Testis (tissue), 2 donors: ENCODE measurements at regions not wholly inside any gene's neighbourhood (a gene's known extent, or its start where the extent isn't known, plus 50 kb on each side); places are given as distances from the start of the nearest gene placed in this dataset.

Experiments used
- POLR2A ChIP-seq: fragments of 450-650 bp; IDR thresholded peaks from one replicate; pipeline ENCODE4 v1.6.1; 2017; ENCODE audit warnings: antibody characterized with exemption, mild to moderate bottlenecking, moderate library complexity
- TF ChIP-seq, protein P1 (sequence below), 3 experiments: fragments of 450-650 bp in 2 of 3; fragments of 200-600 bp in 1 of 3; sonication (generic) in 1 of 3; IDR thresholded peaks; one replicate each; pipeline ENCODE4 v1.5.1; 2016 to 2019; ENCODE audit warnings: antibody characterized with exemption in 3 of 3, mild to moderate bottlenecking in 2 of 3, moderate library complexity in 1 of 3

DNA sequence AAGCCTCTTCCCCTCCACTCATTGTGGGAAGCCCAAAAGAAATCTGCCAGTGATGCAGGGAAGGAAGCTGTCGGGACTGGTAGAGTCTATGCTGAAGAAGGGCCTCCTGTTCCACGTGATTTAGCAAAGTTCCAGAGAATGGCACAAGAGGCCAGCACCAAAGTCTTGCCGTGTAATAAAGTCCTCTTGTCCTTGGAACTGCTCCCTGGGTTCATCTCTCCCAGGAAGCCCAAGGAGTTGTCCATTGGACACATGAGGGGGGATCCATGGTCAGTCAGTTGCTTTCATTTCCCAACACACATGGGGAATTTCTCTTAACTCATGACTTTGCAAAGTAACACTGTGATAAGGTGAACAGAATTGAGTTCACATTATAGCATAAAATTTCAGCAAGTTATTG is 116.1 kb upstream of the RAB4A start:
- TF ChIP-seq, protein P1, sequence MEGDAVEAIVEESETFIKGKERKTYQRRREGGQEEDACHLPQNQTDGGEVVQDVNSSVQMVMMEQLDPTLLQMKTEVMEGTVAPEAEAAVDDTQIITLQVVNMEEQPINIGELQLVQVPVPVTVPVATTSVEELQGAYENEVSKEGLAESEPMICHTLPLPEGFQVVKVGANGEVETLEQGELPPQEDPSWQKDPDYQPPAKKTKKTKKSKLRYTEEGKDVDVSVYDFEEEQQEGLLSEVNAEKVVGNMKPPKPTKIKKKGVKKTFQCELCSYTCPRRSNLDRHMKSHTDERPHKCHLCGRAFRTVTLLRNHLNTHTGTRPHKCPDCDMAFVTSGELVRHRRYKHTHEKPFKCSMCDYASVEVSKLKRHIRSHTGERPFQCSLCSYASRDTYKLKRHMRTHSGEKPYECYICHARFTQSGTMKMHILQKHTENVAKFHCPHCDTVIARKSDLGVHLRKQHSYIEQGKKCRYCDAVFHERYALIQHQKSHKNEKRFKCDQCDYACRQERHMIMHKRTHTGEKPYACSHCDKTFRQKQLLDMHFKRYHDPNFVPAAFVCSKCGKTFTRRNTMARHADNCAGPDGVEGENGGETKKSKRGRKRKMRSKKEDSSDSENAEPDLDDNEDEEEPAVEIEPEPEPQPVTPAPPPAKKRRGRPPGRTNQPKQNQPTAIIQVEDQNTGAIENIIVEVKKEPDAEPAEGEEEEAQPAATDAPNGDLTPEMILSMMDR (IDR thresholded peaks at IDR 0.05) = no peak
- no peak for TF ChIP-seq POLR2A
